Brain microvascular endothelial cell (primary cell): ENCODE measurements at regions not wholly inside any gene's neighbourhood (a gene's known extent, or its start where the extent isn't known, plus 50 kb on each side); places are given as distances from the start of the nearest gene placed in this dataset.

ENCODE experiments used
- DNase-seq: peaks from one replicate; pipeline ENCODE4 v3.0.0-alpha.2; 2020
- H3K27ac ChIP-seq: fragments of 250-450 bp; sonication (Bioruptor Pico); 2 replicates; pipeline ENCODE4 v1.5.1; 2020; ENCODE audit warnings: mild to moderate bottlenecking, moderate library complexity
- H3K27me3 ChIP-seq: fragments of 250-450 bp; sonication (Bioruptor Pico); replicated peaks from 2 replicates; pipeline ENCODE4 v1.5.1; 2020; ENCODE audit warnings: mild to moderate bottlenecking
- H3K36me3 ChIP-seq: fragments of 250-450 bp; sonication (Bioruptor Pico); replicated peaks from 2 replicates; pipeline ENCODE4 v1.5.1; 2020; ENCODE audit warnings: mild to moderate bottlenecking
- H3K4me3 ChIP-seq: 2 replicates; pipeline ENCODE4 v1.5.1; 2011; ENCODE audit warnings: low read depth, mild to moderate bottlenecking, control low read depth, low read length, moderate library complexity
- CTCF ChIP-seq: IDR thresholded peaks from 2 replicates; pipeline ENCODE4 v1.5.1; 2011; ENCODE audit warnings: low read depth, mild to moderate bottlenecking, moderate library complexity, low read length, control low read depth, inconsistent platforms; ENCODE audit errors: missing control alignments
- in situ Hi-C: cut with HindIII; loops from 2 replicates; pipeline ENCODE4 v1.10.0; 2017; ENCODE audit warnings: low sequenced_read_pairs, low pct_ligation_motif_present

GRCh38 chr3:110738531-110738930, 333.1 kb upstream of the NECTIN3 start:
- no peaks in the 10 kb centered on the region for H3K27me3 ChIP-seq
- no peak overlapping the region for H3K27ac ChIP-seq
- TF ChIP-seq CTCF: no peak
- DNase-seq: peak; percentile 30
- in situ Hi-C loops: no loop called here
- no peak overlapping the region for H3K4me3 ChIP-seq
- no peaks in the 10 kb centered on the region for H3K36me3 ChIP-seq

- no peaks in the 10 kb centered on the region for H3K27me3 ChIP-seq
- in situ Hi-C loops: no loop called here
- no peaks in the 10 kb centered on the region for H3K36me3 ChIP-seq
- no peak overlapping the region for H3K4me3 ChIP-seq
- H3K27ac ChIP-seq: no peak overlapping the region
- no peak for TF ChIP-seq CTCF
- DNase-seq: no peak
Measured at GRCh38 chr3:110741891-110742290, 329.7 kb upstream of the NECTIN3 start.

- H3K4me3 ChIP-seq: no peak overlapping the region
- H3K36me3 ChIP-seq: no peaks in the 10 kb centered on the region
- DNase-seq: no peak
- H3K27ac ChIP-seq: no peak overlapping the region
- H3K27me3 ChIP-seq: no peaks in the 10 kb centered on the region
- TF ChIP-seq CTCF: no peak
- in situ Hi-C loops: no loop called here
Measured at GRCh38 chr3:110743202-110743601, 328.4 kb upstream of the NECTIN3 start.

DNA sequence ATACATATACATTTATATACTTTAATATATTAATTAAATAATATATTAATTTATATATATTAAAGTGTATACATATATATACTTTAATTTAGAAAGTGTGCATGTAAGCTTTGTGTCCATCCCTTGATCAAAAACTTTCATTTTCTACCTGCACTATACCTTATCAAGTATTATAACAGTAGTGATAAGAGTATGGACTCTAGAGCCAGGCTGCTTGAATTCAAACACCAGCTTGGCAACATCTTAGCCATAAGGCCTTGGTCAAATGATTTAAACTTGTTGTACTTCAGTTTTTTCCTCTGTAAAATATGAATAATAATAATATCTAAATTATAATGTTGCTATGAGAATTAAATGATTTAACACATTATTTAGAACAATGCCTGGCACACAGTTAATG, 327.6 kb upstream of the NECTIN3 start:
- in situ Hi-C loops: no loop called here
- Histone ChIP-seq H3K4me3 (no peak overlapping the region), H3K27me3 (no peaks in the 10 kb centered on the region), H3K27ac (no peak overlapping the region), H3K36me3 (no peaks in the 10 kb centered on the region)
- no peak for DNase-seq
- no peak for TF ChIP-seq CTCF

DNA sequence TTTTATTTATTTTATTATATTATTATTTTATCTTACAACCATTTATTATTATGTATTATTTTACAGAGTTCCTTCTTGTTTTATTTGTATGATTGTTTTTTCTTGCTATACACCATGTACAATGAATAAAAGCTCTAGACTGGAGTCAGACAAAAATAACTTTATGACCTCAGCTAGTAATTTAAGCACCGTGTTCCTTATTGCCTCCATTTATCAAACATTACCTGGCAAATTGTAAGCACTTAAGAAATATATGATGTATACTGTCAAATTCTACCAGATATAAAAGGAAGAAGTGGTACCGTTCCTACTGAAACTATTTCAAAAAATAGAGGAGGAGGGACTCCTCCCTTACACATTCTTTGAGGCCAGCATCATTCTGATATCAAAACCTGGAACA, 326.9 kb upstream of the NECTIN3 start:
- Histone ChIP-seq H3K27ac (no peak overlapping the region), H3K4me3 (no peak overlapping the region), H3K27me3 (no peaks in the 10 kb centered on the region), H3K36me3 (no peaks in the 10 kb centered on the region)
- no peak for TF ChIP-seq CTCF
- DNase-seq: no peak
- in situ Hi-C loops: no loop called here

DNA sequence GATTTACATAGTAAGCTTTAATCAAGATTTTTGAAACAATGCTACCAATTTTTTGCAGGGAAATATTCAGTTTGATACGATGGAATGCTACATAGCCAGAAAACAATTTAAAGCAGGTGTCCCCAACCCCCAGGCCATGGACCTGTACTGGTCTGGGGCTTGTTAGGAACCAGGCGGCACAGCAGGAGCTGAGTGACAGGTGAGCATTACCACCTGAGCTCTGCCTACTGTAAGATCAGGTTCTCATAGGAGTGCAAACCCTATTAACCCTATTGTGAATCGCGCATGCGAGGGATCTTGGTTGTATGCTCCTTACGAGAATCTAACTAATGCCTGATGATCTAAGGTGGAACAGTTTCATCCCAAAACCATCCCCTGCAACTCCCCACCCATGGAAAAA, 322.6 kb upstream of the NECTIN3 start:
- no peak for TF ChIP-seq CTCF
- in situ Hi-C loops: no loop called here
- no peak overlapping the region for H3K4me3 ChIP-seq

More for the DNA sequence above, 322.6 kb upstream of the NECTIN3 start:
- no peak for DNase-seq
- H3K27me3 ChIP-seq: no peaks in the 10 kb centered on the region
- no peak overlapping the region for H3K27ac ChIP-seq
- H3K36me3 ChIP-seq: no peaks in the 10 kb centered on the region
